ENCODE measurements at regions not wholly inside any gene's neighbourhood (a gene's known extent, or its start where the extent isn't known, plus 50 kb on each side); places are given as distances from the start of the nearest gene placed in this dataset.

- no peak for TF ChIP-seq EZH2 (IDR thresholded peaks at IDR 0.05)
- no peak for TF ChIP-seq MAX (IDR thresholded peaks at IDR 0.05)
- TF ChIP-seq ATF3 (IDR thresholded peaks at IDR 0.05) = no peak
- no peak for TF ChIP-seq ZBTB33 (IDR thresholded peaks at IDR 0.05; ENCODE audit: extremely low read depth, insufficient replicate concordance, low read length)
- TF ChIP-seq CTCF (IDR thresholded peaks at IDR 0.05 in 2 of 3, conservative IDR thresholded peaks at IDR 0.05 in 1 of 3; ENCODE audit: borderline replicate concordance in 1 of 3, insufficient read depth in 1 of 3, low read depth in 2 of 3, low read length in 2 of 3) = no peak
- TF ChIP-seq YY1 (IDR thresholded peaks at IDR 0.05; ENCODE audit: extremely low read depth, insufficient replicate concordance, low read depth, low read length) = no peak
- TF ChIP-seq SP1 (IDR thresholded peaks at IDR 0.05; ENCODE audit: low read depth) = no peak
- no peak for TF ChIP-seq POLR2A (IDR thresholded peaks at IDR 0.05; ENCODE audit: borderline replicate concordance, extremely low read depth, insufficient read depth, insufficient read length)
- no peak for TF ChIP-seq EZH2phosphoT487 (IDR thresholded peaks at IDR 0.05; ENCODE audit: borderline replicate concordance)
- TF ChIP-seq FOSL1 (IDR thresholded peaks at IDR 0.05; ENCODE audit: low read depth) = no peak
- TF ChIP-seq RAD21 (IDR thresholded peaks at IDR 0.05; ENCODE audit: low read depth) = no peak
- TF ChIP-seq ZNF274 (IDR thresholded peaks at IDR 0.05; ENCODE audit: low read depth, low read length) = no peak
- no peak for TF ChIP-seq REST (IDR thresholded peaks at IDR 0.05; ENCODE audit: low read depth)
- no peak for TF ChIP-seq TCF7L2 (IDR thresholded peaks at IDR 0.05; ENCODE audit: borderline replicate concordance, extremely low read depth, insufficient read depth, insufficient read length)
Measured at GRCh38 chr2:133941666-133942065, 312.2 kb upstream of the MGAT5 start.
